ENCODE measurements at regions not wholly inside any gene's neighbourhood (a gene's known extent, or its start where the extent isn't known, plus 50 kb on each side); places are given as distances from the start of the nearest gene placed in this dataset.

GRCh38 chr14:101243587-101244338 is 317.5 kb upstream of the DIO3 start:
- no peak for TF ChIP-seq SIN3A (IDR thresholded peaks at IDR 0.05; ENCODE audit: borderline replicate concordance, insufficient read depth, low read length)
- no peak for TF ChIP-seq REST (IDR thresholded peaks at IDR 0.05; ENCODE audit: insufficient read depth in 1 of 2, low read depth in 2 of 2, low read length in 2 of 2)
- no peak for TF ChIP-seq TAF1 (IDR thresholded peaks at IDR 0.05; ENCODE audit: borderline replicate concordance, insufficient read depth, low read length)
- no peak for TF ChIP-seq FOXP2 (optimal IDR thresholded peaks at IDR 0.05; ENCODE audit: borderline replicate concordance, extremely low read depth, extremely low read length, insufficient read depth)
- no peak for TF ChIP-seq POLR2AphosphoS5 (IDR thresholded peaks at IDR 0.05; ENCODE audit: low read depth, low read length)

- TF ChIP-seq FOXP2 (optimal IDR thresholded peaks at IDR 0.05; ENCODE audit: borderline replicate concordance, extremely low read depth, extremely low read length, insufficient read depth): no peak
- TF ChIP-seq POLR2AphosphoS5 (IDR thresholded peaks at IDR 0.05; ENCODE audit: low read depth, low read length): no peak
- TF ChIP-seq SIN3A (IDR thresholded peaks at IDR 0.05; ENCODE audit: borderline replicate concordance, insufficient read depth, low read length): no peak
- no peak for TF ChIP-seq TAF1 (IDR thresholded peaks at IDR 0.05; ENCODE audit: borderline replicate concordance, insufficient read depth, low read length)
- TF ChIP-seq REST (IDR thresholded peaks at IDR 0.05; ENCODE audit: insufficient read depth in 1 of 2, low read depth in 2 of 2, low read length in 2 of 2): no peak
Measured at GRCh38 chr14:101246894-101247841, 314.1 kb upstream of the DIO3 start.

- no peak for TF ChIP-seq FOXP2 (optimal IDR thresholded peaks at IDR 0.05; ENCODE audit: borderline replicate concordance, extremely low read depth, extremely low read length, insufficient read depth)
- no peak for TF ChIP-seq POLR2AphosphoS5 (IDR thresholded peaks at IDR 0.05; ENCODE audit: low read depth, low read length)
- TF ChIP-seq SIN3A (IDR thresholded peaks at IDR 0.05; ENCODE audit: borderline replicate concordance, insufficient read depth, low read length): no peak
- TF ChIP-seq REST (IDR thresholded peaks at IDR 0.05; ENCODE audit: insufficient read depth in 1 of 2, low read depth in 2 of 2, low read length in 2 of 2): no peak
- TF ChIP-seq TAF1 (IDR thresholded peaks at IDR 0.05; ENCODE audit: borderline replicate concordance, insufficient read depth, low read length): no peak
Measured at GRCh38 chr14:101247842-101248725, 313.2 kb upstream of the DIO3 start.

- TF ChIP-seq TAF1 (IDR thresholded peaks at IDR 0.05; ENCODE audit: borderline replicate concordance, insufficient read depth, low read length) (no peak), FOXP2 (optimal IDR thresholded peaks at IDR 0.05; ENCODE audit: borderline replicate concordance, extremely low read depth, extremely low read length, insufficient read depth) (no peak), SIN3A (IDR thresholded peaks at IDR 0.05; ENCODE audit: borderline replicate concordance, insufficient read depth, low read length) (no peak)
Measured at GRCh38 chr14:101248840-101249675, 312.2 kb upstream of the DIO3 start.

Measured in PFSK-1 (cell line).